ENCODE measurements at regions not wholly inside any gene's neighbourhood (a gene's known extent, or its start where the extent isn't known, plus 50 kb on each side); places are given as distances from the start of the nearest gene placed in this dataset.
"Not testable (repeated sequence)": the region's sequence is repeated elsewhere in the genome, so short reads cannot be mapped to it uniquely, and the experiment has no call there.

- ATAC-seq (ENCODE audit: insufficient read depth, low read depth) (no peak), DNase-seq (no peak)
- no peaks in the 10 kb centered on the region for H4K20me1 ChIP-seq (ENCODE audit: insufficient read depth, low read length)
- no peak overlapping the region for H2AFZ ChIP-seq (ENCODE audit: low read depth, low read length)
- 0 out of 2 replicates have a peak, but pooled peaks cover 4% of the 10 kb centered on the region for H3K36me3 ChIP-seq (ENCODE audit: insufficient read depth, low read length)
- H3K27me3 ChIP-seq (ENCODE audit: insufficient read depth, low read length, poor library complexity): no peaks in the 10 kb centered on the region
- H3K9me3 ChIP-seq (ENCODE audit: insufficient read depth, low read length, severe bottlenecking): peaks cover 19% of the 10 kb centered on the region
- no peak overlapping the region for H3K4me2 ChIP-seq (ENCODE audit: insufficient read depth, low read length)
- no peak overlapping the region for H3K27ac ChIP-seq (ENCODE audit: low read length)
- no peak overlapping the region for H3K4me3 ChIP-seq (ENCODE audit: low read depth in 1 of 2, low read length in 2 of 2)
- no peak for TF ChIP-seq EZH2 (IDR thresholded peaks at IDR 0.05; ENCODE audit: borderline replicate concordance, low read depth, low read length, severe bottlenecking)
- TF ChIP-seq CTCF (IDR thresholded peaks at IDR 0.05; ENCODE audit: borderline replicate concordance, extremely low read depth, low read length, poor library complexity, severe bottlenecking): no peak
- peaks cover 38% of the 10 kb centered on the region for H3K4me1 ChIP-seq (ENCODE audit: insufficient read depth, low read length)
- no peaks in the 10 kb centered on the region for H3K79me2 ChIP-seq (ENCODE audit: insufficient read depth, low read length)
- no peak overlapping the region for H3K9ac ChIP-seq (ENCODE audit: low read depth, low read length)
Measured at GRCh38 chr14:52179141-52179790, 88.2 kb upstream of the PTGDR start.

- Histone ChIP-seq H3K4me2 (ENCODE audit: insufficient read depth, low read length) (peak overlapping the region; percentile 59), H3K4me1 (ENCODE audit: insufficient read depth, low read length) (peaks cover 38% of the 10 kb centered on the region), H3K79me2 (ENCODE audit: insufficient read depth, low read length) (no peaks in the 10 kb centered on the region), H3K36me3 (ENCODE audit: insufficient read depth, low read length) (peaks cover 4% of the 10 kb centered on the region; the same call in 1 of the 2 replicates), H4K20me1 (ENCODE audit: insufficient read depth, low read length) (no peaks in the 10 kb centered on the region), H3K27me3 (ENCODE audit: insufficient read depth, low read length, poor library complexity) (no peaks in the 10 kb centered on the region), H3K9ac (ENCODE audit: low read depth, low read length) (peak overlapping the region; percentile 44), H3K9me3 (ENCODE audit: insufficient read depth, low read length, severe bottlenecking) (peaks cover 41% of the 10 kb centered on the region), H3K4me3 (ENCODE audit: low read depth in 1 of 2, low read length in 2 of 2) (peak overlapping the region in 1 of 2 experiments; percentile 43; a peak in 2 of 4 replicates), H3K27ac (ENCODE audit: low read length) (peak overlapping the region; percentile 87), H2AFZ (ENCODE audit: low read depth, low read length) (peak overlapping the region; percentile 66)
- TF ChIP-seq CTCF (IDR thresholded peaks at IDR 0.05; ENCODE audit: borderline replicate concordance, extremely low read depth, low read length, poor library complexity, severe bottlenecking) (peak; percentile 18), EZH2 (IDR thresholded peaks at IDR 0.05; ENCODE audit: borderline replicate concordance, low read depth, low read length, severe bottlenecking) (no peak)
- ATAC-seq (ENCODE audit: insufficient read depth, low read depth) (peak; percentile 94), DNase-seq (peak; percentile 86)
Measured at GRCh38 chr14:52175982-52176502, 91.5 kb upstream of the PTGDR start.

- peaks cover 27% of the 10 kb centered on the region for H3K4me1 ChIP-seq (ENCODE audit: insufficient read depth, low read length)
- H3K4me2 ChIP-seq (ENCODE audit: insufficient read depth, low read length); H3K36me3 ChIP-seq (ENCODE audit: insufficient read depth, low read length); H3K27me3 ChIP-seq (ENCODE audit: insufficient read depth, low read length, poor library complexity); H3K27ac ChIP-seq (ENCODE audit: low read length); H4K20me1 ChIP-seq (ENCODE audit: insufficient read depth, low read length); ATAC-seq (ENCODE audit: insufficient read depth, low read depth); H3K79me2 ChIP-seq (ENCODE audit: insufficient read depth, low read length); H3K9ac ChIP-seq (ENCODE audit: low read depth, low read length); H3K4me3 ChIP-seq (ENCODE audit: low read depth in 1 of 2, low read length in 2 of 2); H2AFZ ChIP-seq (ENCODE audit: low read depth, low read length): not testable (repeated sequence)
- H3K9me3 ChIP-seq (ENCODE audit: insufficient read depth, low read length, severe bottlenecking): peaks cover 38% of the 10 kb centered on the region
- DNase-seq: peak; percentile 51
Measured at GRCh38 chr14:52171932-52172331, 95.6 kb upstream of the PTGDR start.

GRCh38 chr14:52166822-52167221, 98.0 kb upstream of the NID2 start:
- no peak for ATAC-seq (ENCODE audit: insufficient read depth, low read depth)
- Histone ChIP-seq H3K4me1 (ENCODE audit: insufficient read depth, low read length) (no peaks in the 10 kb centered on the region), H3K36me3 (ENCODE audit: insufficient read depth, low read length) (no peaks in the 10 kb centered on the region; the same call in 1 of the 2 replicates), H4K20me1 (ENCODE audit: insufficient read depth, low read length) (no peaks in the 10 kb centered on the region), H3K4me2 (ENCODE audit: insufficient read depth, low read length) (no peak overlapping the region), H3K4me3 (ENCODE audit: low read depth in 1 of 2, low read length in 2 of 2) (no peak overlapping the region), H3K9me3 (ENCODE audit: insufficient read depth, low read length, severe bottlenecking) (peaks cover 13% of the 10 kb centered on the region), H2AFZ (ENCODE audit: low read depth, low read length) (no peak overlapping the region), H3K27ac (ENCODE audit: low read length) (no peak overlapping the region), H3K9ac (ENCODE audit: low read depth, low read length) (no peak overlapping the region), H3K27me3 (ENCODE audit: insufficient read depth, low read length, poor library complexity) (no peaks in the 10 kb centered on the region), H3K79me2 (ENCODE audit: insufficient read depth, low read length) (no peaks in the 10 kb centered on the region)
- TF ChIP-seq CTCF (IDR thresholded peaks at IDR 0.05; ENCODE audit: borderline replicate concordance, extremely low read depth, low read length, poor library complexity, severe bottlenecking): no peak
- no peak for DNase-seq

Measured in DND-41 (cell line).